Activated naive CD4-positive, alpha-beta T cell treated with anti-CD3 and anti-CD28 coated beads, Interleukin-2, amount 50 U/mL, for 72 hours (primary cell): ENCODE measurements at regions not wholly inside any gene's neighbourhood (a gene's known extent, or its start where the extent isn't known, plus 50 kb on each side); places are given as distances from the start of the nearest gene placed in this dataset.

Experiments used
- ATAC-seq, 2 donors: fragments of 150-1000 bp; cut with Tn5 transposase; 2 replicates each; pipeline ENCODE4 v1.10.0; 2021; ENCODE audit warnings: mild to moderate bottlenecking in 2 of 2, moderate library complexity in 2 of 2
- DNase-seq, 2 donors: peaks; one replicate each; pipeline ENCODE4 v3.0.0; 2021 to 2022; ENCODE audit warnings: low spot score in 2 of 2
- H3K27ac Mint-ChIP-seq, 2 donors: one replicate each; pipeline ENCODE4 v1.8.0; 2022; ENCODE audit warnings: mild to moderate bottlenecking in 2 of 2, mixed read lengths in 2 of 2
- H3K36me3 Mint-ChIP-seq, 2 donors: one replicate each; pipeline ENCODE4 v1.8.0; 2022; ENCODE audit warnings: mixed read lengths in 2 of 2
- H3K9me3 Mint-ChIP-seq, 2 donors: one replicate each; pipeline ENCODE4 v1.8.0; 2022; ENCODE audit warnings: mixed read lengths in 2 of 2

- Mint-ChIP-seq H3K27ac (no peak overlapping the region), H3K36me3 (no peaks in the 10 kb centered on the region), H3K9me3 (no peaks in the 10 kb centered on the region)
- DNase-seq (no peak), ATAC-seq (no peak)
These were observed 337.1 kb downstream of the DYSF start for GRCh38 chr2:71790226-71791060.

GRCh38 chr2:71789556-71790204, 336.3 kb downstream of the DYSF start:
- no peaks in the 10 kb centered on the region for H3K9me3 Mint-ChIP-seq
- no peak overlapping the region for H3K27ac Mint-ChIP-seq
- no peak for ATAC-seq
- no peaks in the 10 kb centered on the region for H3K36me3 Mint-ChIP-seq
- DNase-seq: no peak

- DNase-seq (no peak), ATAC-seq (no peak)
- Mint-ChIP-seq H3K9me3 (no peaks in the 10 kb centered on the region), H3K36me3 (no peaks in the 10 kb centered on the region), H3K27ac (no peak overlapping the region)
These were observed 335.4 kb downstream of the DYSF start for GRCh38 chr2:71788601-71789240.

- no peak for ATAC-seq
- Mint-ChIP-seq H3K9me3 (no peaks in the 10 kb centered on the region), H3K27ac (no peak overlapping the region), H3K36me3 (no peaks in the 10 kb centered on the region)
- no peak for DNase-seq
These were observed 334.8 kb downstream of the DYSF start for GRCh38 chr2:71788186-71788525.

GRCh38 chr2:71787476-71788185, 334.3 kb downstream of the DYSF start:
- no peaks in the 10 kb centered on the region for H3K36me3 Mint-ChIP-seq

GRCh38 chr2:71787108-71787415, 333.7 kb downstream of the DYSF start:
- Mint-ChIP-seq H3K36me3 (no peaks in the 10 kb centered on the region), H3K9me3 (no peaks in the 10 kb centered on the region), H3K27ac (no peak overlapping the region)
- DNase-seq (no peak), ATAC-seq (no peak)

More at GRCh38 chr2:71787476-71788185, 334.3 kb downstream of the DYSF start:
- ATAC-seq (no peak), DNase-seq (no peak)
- Mint-ChIP-seq H3K27ac (no peak overlapping the region), H3K9me3 (no peaks in the 10 kb centered on the region)

- H3K27ac Mint-ChIP-seq: no peak overlapping the region
- DNase-seq (no peak), ATAC-seq (no peak)
- H3K9me3 Mint-ChIP-seq: no peaks in the 10 kb centered on the region
- H3K36me3 Mint-ChIP-seq: no peaks in the 10 kb centered on the region
These were observed 333.1 kb downstream of the DYSF start for GRCh38 chr2:71786291-71787107.

- ATAC-seq: no peak
- no peaks in the 10 kb centered on the region for H3K9me3 Mint-ChIP-seq
- H3K27ac Mint-ChIP-seq: no peak overlapping the region
- no peaks in the 10 kb centered on the region for H3K36me3 Mint-ChIP-seq
- no peak for DNase-seq
These were observed 332.2 kb downstream of the DYSF start for GRCh38 chr2:71785516-71785981.

- no peak for DNase-seq
- Mint-ChIP-seq H3K9me3 (no peaks in the 10 kb centered on the region), H3K36me3 (no peaks in the 10 kb centered on the region), H3K27ac (no peak overlapping the region)
- ATAC-seq: peak in 1 of 2 donors; percentile 51
These were observed 331.6 kb downstream of the DYSF start for GRCh38 chr2:71784734-71785511.

- H3K36me3 Mint-ChIP-seq: no peaks in the 10 kb centered on the region
- H3K9me3 Mint-ChIP-seq: no peaks in the 10 kb centered on the region
- H3K27ac Mint-ChIP-seq: no peak overlapping the region
- DNase-seq: no peak
- ATAC-seq: no peak
These were observed 330.5 kb downstream of the DYSF start for GRCh38 chr2:71783815-71784214.

- ATAC-seq: no peak
- Mint-ChIP-seq H3K27ac (no peak overlapping the region), H3K9me3 (no peaks in the 10 kb centered on the region), H3K36me3 (no peaks in the 10 kb centered on the region)
- no peak for DNase-seq
These were observed 329.9 kb downstream of the DYSF start for GRCh38 chr2:71783215-71783614.

GRCh38 chr2:71782323-71782722, 329.0 kb downstream of the DYSF start:
- Mint-ChIP-seq H3K27ac (no peak overlapping the region), H3K36me3 (no peaks in the 10 kb centered on the region), H3K9me3 (no peaks in the 10 kb centered on the region)
- DNase-seq (no peak), ATAC-seq (no peak)

- Mint-ChIP-seq H3K36me3 (no peaks in the 10 kb centered on the region), H3K27ac (no peak overlapping the region), H3K9me3 (no peaks in the 10 kb centered on the region)
- DNase-seq: no peak
- ATAC-seq: no peak
These were observed 328.4 kb downstream of the DYSF start for GRCh38 chr2:71781695-71782228.

- Mint-ChIP-seq H3K36me3 (no peaks in the 10 kb centered on the region), H3K9me3 (no peaks in the 10 kb centered on the region), H3K27ac (no peak overlapping the region)
- ATAC-seq (no peak), DNase-seq (no peak)
These were observed 326.8 kb downstream of the DYSF start for GRCh38 chr2:71780162-71780561.

GRCh38 chr2:71779774-71780105, 326.4 kb downstream of the DYSF start:
- no peaks in the 10 kb centered on the region for H3K9me3 Mint-ChIP-seq
- H3K36me3 Mint-ChIP-seq: no peaks in the 10 kb centered on the region
- H3K27ac Mint-ChIP-seq: no peak overlapping the region
- ATAC-seq: no peak
- DNase-seq: no peak
